ENCODE measurements at regions not wholly inside any gene's neighbourhood (a gene's known extent, or its start where the extent isn't known, plus 50 kb on each side); places are given as distances from the start of the nearest gene placed in this dataset.
"Not testable (repeated sequence)": the region's sequence is repeated elsewhere in the genome, so short reads cannot be mapped to it uniquely, and the experiment has no call there.

DNA sequence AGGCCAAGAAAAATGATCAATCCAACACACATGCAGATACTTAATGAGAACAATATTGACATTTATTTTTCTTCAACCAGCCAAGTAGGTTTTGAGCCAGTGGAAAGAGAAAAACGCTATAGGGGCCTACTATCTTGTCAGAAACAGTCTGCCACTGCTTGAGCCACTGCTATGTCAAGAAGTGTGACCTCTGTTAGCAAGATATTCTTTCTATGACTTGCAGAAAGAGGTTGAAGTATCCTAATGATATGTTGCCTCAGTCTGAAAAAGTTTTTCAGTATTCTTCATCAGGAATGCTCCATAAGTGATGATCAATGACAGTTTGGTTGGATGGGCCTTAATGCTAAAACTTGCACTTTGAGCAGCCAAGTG lies 328.4 kb upstream of the KCND2 start:
- no peak overlapping the region for H3K27ac ChIP-seq
- H3K27me3 ChIP-seq, result no peaks in the 10 kb centered on the region
- intact Hi-C loops (cut with DNase I; ENCODE audit: low total_unique reads), result no loop called here
- no peaks in the 10 kb centered on the region for H3K4me1 ChIP-seq
- no peaks in the 10 kb centered on the region for H3K36me3 ChIP-seq
- H3K9me3 ChIP-seq, result no peaks in the 10 kb centered on the region
- H3K4me3 ChIP-seq, result no peak overlapping the region
- DNase-seq (ENCODE audit: low spot score in 2 of 2), result no peak
- TF ChIP-seq POLR2A (IDR thresholded peaks at IDR 0.05), result no peak
- no peak for TF ChIP-seq CTCF (IDR thresholded peaks at IDR 0.05)
- TF ChIP-seq POLR2AphosphoS5 (IDR thresholded peaks at IDR 0.05), result no peak

DNA sequence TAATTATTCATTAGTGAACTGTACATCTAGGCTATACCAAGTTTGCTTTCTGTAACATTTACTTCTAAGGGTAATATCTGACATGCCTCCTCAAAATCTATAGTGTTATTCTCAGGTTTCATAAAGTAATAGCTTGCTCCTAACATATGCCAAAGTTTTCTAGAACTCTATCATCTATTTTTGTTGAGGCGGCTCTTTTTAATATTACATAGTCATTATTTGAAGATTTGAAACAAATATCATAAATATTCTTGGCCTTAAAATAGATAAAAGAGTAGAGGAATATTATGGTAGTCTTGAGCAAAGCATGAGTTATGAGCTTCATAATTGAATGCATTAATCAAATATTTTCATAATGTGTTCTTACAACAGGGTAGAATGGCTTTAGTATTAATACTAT lies 327.2 kb upstream of the KCND2 start:
- no peak overlapping the region for H3K27ac ChIP-seq
- intact Hi-C loops (cut with DNase I; ENCODE audit: low total_unique reads), result no loop called here
- H3K4me1 ChIP-seq, result no peaks in the 10 kb centered on the region
- DNase-seq (ENCODE audit: low spot score in 2 of 2), result no peak
- H3K4me3 ChIP-seq, result no peak overlapping the region
- TF ChIP-seq CTCF (IDR thresholded peaks at IDR 0.05), result no peak
- TF ChIP-seq POLR2A (IDR thresholded peaks at IDR 0.05), result no peak
- H3K36me3 ChIP-seq, result no peaks in the 10 kb centered on the region
- no peaks in the 10 kb centered on the region for H3K27me3 ChIP-seq
- H3K9me3 ChIP-seq, result no peaks in the 10 kb centered on the region

- no peak overlapping the region for H3K27ac ChIP-seq
- intact Hi-C loops (cut with DNase I; ENCODE audit: low total_unique reads), result no loop called here
- H3K4me1 ChIP-seq, result no peaks in the 10 kb centered on the region
- no peaks in the 10 kb centered on the region for H3K36me3 ChIP-seq
- DNase-seq (ENCODE audit: low spot score in 2 of 2), result no peak
- H3K27me3 ChIP-seq, result no peaks in the 10 kb centered on the region
- no peaks in the 10 kb centered on the region for H3K9me3 ChIP-seq
- TF ChIP-seq POLR2AphosphoS5 (IDR thresholded peaks at IDR 0.05) (no peak), POLR2A (IDR thresholded peaks at IDR 0.05) (no peak), CTCF (IDR thresholded peaks at IDR 0.05) (no peak)
- no peak overlapping the region for H3K4me3 ChIP-seq
Observed at GRCh38 chr7:119949053-119949452, 323.9 kb upstream of the KCND2 start.

- H3K4me3 ChIP-seq; H3K36me3 ChIP-seq; H3K4me1 ChIP-seq; intact Hi-C loops (cut with DNase I; ENCODE audit: low total_unique reads); DNase-seq (ENCODE audit: low spot score in 2 of 2); H3K27ac ChIP-seq; H3K9me3 ChIP-seq; H3K27me3 ChIP-seq: not testable (repeated sequence)
Observed at GRCh38 chr7:119950390-119951041, 322.5 kb upstream of the KCND2 start.

GRCh38 chr7:119951614-119952013 lies 321.4 kb upstream of the KCND2 start:
- H3K9me3 ChIP-seq; intact Hi-C loops (cut with DNase I; ENCODE audit: low total_unique reads); H3K27ac ChIP-seq; H3K27me3 ChIP-seq; H3K4me3 ChIP-seq; H3K36me3 ChIP-seq; H3K4me1 ChIP-seq; DNase-seq (ENCODE audit: low spot score in 2 of 2): not testable (repeated sequence)

DNA sequence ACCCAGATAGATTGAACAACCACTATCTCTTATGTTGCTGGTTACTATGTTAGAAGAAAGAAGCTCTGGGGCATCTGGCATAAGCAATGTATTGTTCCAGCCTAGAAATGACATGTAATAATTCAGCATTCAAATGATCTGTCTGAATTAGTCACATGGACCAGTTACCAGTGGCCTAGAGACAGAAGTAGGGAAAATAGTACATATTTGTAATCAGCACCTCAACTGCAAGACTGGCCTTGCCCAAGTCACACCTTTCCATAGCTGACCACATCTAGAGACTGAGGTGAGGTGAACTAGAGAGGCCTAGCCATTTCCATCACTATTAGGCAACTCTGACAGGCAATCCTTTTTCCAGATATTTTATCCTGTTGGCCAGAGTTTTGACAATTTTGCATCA lies 315.6 kb upstream of the KCND2 start:
- H3K36me3 ChIP-seq, result no peaks in the 10 kb centered on the region
- TF ChIP-seq POLR2A (IDR thresholded peaks at IDR 0.05), result no peak
- TF ChIP-seq POLR2AphosphoS5 (IDR thresholded peaks at IDR 0.05), result no peak
- no peak for TF ChIP-seq CTCF (IDR thresholded peaks at IDR 0.05)
- intact Hi-C loops (cut with DNase I; ENCODE audit: low total_unique reads), result no loop called here
- H3K27ac ChIP-seq, result no peak overlapping the region
- no peak for DNase-seq (ENCODE audit: low spot score in 2 of 2)
- H3K4me3 ChIP-seq, result no peak overlapping the region
- no peaks in the 10 kb centered on the region for H3K9me3 ChIP-seq
- no peaks in the 10 kb centered on the region for H3K27me3 ChIP-seq
- H3K4me1 ChIP-seq, result no peaks in the 10 kb centered on the region

All from breast epithelium (tissue), 4 donors.